SU-DHL-6 (cell line): ENCODE measurements at regions not wholly inside any gene's neighbourhood (a gene's known extent, or its start where the extent isn't known, plus 50 kb on each side); places are given as distances from the start of the nearest gene placed in this dataset.

Source experiments
- H2AFZ ChIP-seq: fragments of 200-600 bp; sonication (generic); 2 replicates; pipeline ENCODE4 v1.6.1; 2014; ENCODE audit warnings: low read depth, mild to moderate bottlenecking, moderate library complexity, mixed read lengths, antibody characterized with exemption, low read length; ENCODE audit not compliant: severe bottlenecking
- H3F3A ChIP-seq: fragments of 200-600 bp; shearing (Covaris generic); 2 replicates; pipeline ENCODE4 v1.6.0; 2016; ENCODE audit warnings: antibody characterized with exemption, mild to moderate bottlenecking; ENCODE audit not compliant: insufficient read depth
- H3K27ac ChIP-seq: fragments of 200-600 bp; sonication (generic); 2 replicates; pipeline ENCODE4 v1.5.1; 2016; ENCODE audit warnings: low read depth, mild to moderate bottlenecking, low read length, moderate library complexity, mixed read lengths
- H3K27me3 ChIP-seq: fragments of 200-600 bp; sonication (generic), shearing (Covaris generic); 2 replicates; pipeline ENCODE4 v1.6.0; 2014; ENCODE audit warnings: mild to moderate bottlenecking, low read length
- H3K36me3 ChIP-seq: fragments of 200-600 bp; sonication (generic); 2 replicates; pipeline ENCODE4 v1.6.1; 2014; ENCODE audit warnings: mild to moderate bottlenecking, low read length, mixed read lengths
- H3K4me2 ChIP-seq: fragments of 300-600, 200-600 bp; shearing (Covaris generic), sonication (generic); 2 replicates; pipeline ENCODE4 v1.6.0; 2014; ENCODE audit warnings: low read length, low read depth, mild to moderate bottlenecking; ENCODE audit not compliant: poor library complexity, severe bottlenecking
- H3K4me3 ChIP-seq: fragments of 200-600 bp; sonication (generic); 2 replicates; pipeline ENCODE4 v1.5.1; 2014; ENCODE audit warnings: antibody characterized with exemption, low read length, mild to moderate bottlenecking, mixed read lengths; ENCODE audit not compliant: insufficient read depth, poor library complexity, severe bottlenecking
- H3K79me2 ChIP-seq: fragments of 200-600 bp; sonication (generic); 2 replicates; pipeline ENCODE4 v1.6.1; 2014; ENCODE audit warnings: mild to moderate bottlenecking, low read length, moderate library complexity; ENCODE audit not compliant: insufficient read depth
- H3K9ac ChIP-seq: fragments of 200-600 bp; sonication (generic); 2 replicates; pipeline ENCODE4 v1.7.0; 2014; ENCODE audit warnings: mild to moderate bottlenecking, low read length
- H3K9me2 ChIP-seq: fragments of 200-600 bp; sonication (generic); replicated peaks from 2 replicates; pipeline ENCODE4 v1.6.1; 2014; ENCODE audit warnings: low read length; ENCODE audit not compliant: insufficient read depth
- H3K9me3 ChIP-seq: fragments of 200-600 bp; sonication (generic); 2 replicates; pipeline ENCODE4 v1.6.1; 2014; ENCODE audit warnings: low read length, mixed read lengths; ENCODE audit not compliant: insufficient read depth
- H4K20me1 ChIP-seq: fragments of 200-600 bp; sonication (generic); 2 replicates; pipeline ENCODE4 v1.6.1; 2014; ENCODE audit warnings: low read depth, mild to moderate bottlenecking, antibody characterized with exemption, low read length, moderate library complexity, mixed read lengths
- EZH2phosphoT487 ChIP-seq: fragments of 200-600 bp; sonication (generic), shearing (Covaris generic); conservative IDR thresholded peaks from 2 replicates; pipeline ENCODE4 v1.6.1; 2018; ENCODE audit warnings: mild to moderate bottlenecking, antibody characterized with exemption, low read length, moderate library complexity, mixed read lengths
- TF ChIP-seq, protein P1 (sequence below): fragments of 200-600 bp; sonication (generic); IDR thresholded peaks from one replicate; pipeline ENCODE4 v1.5.1; 2017; ENCODE audit warnings: antibody characterized with exemption, mild to moderate bottlenecking, low read length, moderate library complexity; ENCODE audit not compliant: insufficient read depth, poor library complexity, severe bottlenecking

DNA sequence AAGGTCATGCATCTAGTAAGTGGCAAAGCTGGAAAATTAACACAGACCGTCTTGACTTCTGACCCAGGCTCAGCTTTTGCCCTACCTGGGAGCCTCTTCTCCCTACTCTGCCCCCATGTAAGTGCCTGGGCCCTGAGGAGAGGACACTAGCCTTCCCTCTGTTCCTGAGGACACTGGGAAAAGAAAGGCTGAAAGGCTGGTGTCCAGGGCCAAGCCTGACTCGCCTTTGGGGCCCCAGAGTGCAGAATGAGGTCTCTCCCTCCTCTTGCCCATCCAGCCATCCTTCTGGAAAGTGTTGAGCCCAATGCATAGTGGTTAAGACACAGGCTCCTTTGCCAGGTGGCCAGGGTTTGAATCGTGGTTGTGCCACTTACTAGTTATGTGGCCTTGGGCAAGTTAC is 91.5 kb downstream of the PJA1 start:
- Histone ChIP-seq H3K4me2 (no peak overlapping the region), H3K36me3 (no peaks in the 10 kb centered on the region), H3K9me3 (no peaks in the 10 kb centered on the region), H3K27ac (no peak overlapping the region), H3K9me2 (no peaks in the 10 kb centered on the region), H3F3A (no peaks in the 10 kb centered on the region), H3K79me2 (no peaks in the 10 kb centered on the region), H3K27me3 (no peaks in the 10 kb centered on the region), H3K4me3 (no peak overlapping the region), H4K20me1 (no peaks in the 10 kb centered on the region), H2AFZ (no peak overlapping the region), H3K9ac (no peak overlapping the region)
- TF ChIP-seq, protein P1, sequence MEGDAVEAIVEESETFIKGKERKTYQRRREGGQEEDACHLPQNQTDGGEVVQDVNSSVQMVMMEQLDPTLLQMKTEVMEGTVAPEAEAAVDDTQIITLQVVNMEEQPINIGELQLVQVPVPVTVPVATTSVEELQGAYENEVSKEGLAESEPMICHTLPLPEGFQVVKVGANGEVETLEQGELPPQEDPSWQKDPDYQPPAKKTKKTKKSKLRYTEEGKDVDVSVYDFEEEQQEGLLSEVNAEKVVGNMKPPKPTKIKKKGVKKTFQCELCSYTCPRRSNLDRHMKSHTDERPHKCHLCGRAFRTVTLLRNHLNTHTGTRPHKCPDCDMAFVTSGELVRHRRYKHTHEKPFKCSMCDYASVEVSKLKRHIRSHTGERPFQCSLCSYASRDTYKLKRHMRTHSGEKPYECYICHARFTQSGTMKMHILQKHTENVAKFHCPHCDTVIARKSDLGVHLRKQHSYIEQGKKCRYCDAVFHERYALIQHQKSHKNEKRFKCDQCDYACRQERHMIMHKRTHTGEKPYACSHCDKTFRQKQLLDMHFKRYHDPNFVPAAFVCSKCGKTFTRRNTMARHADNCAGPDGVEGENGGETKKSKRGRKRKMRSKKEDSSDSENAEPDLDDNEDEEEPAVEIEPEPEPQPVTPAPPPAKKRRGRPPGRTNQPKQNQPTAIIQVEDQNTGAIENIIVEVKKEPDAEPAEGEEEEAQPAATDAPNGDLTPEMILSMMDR: no peak
- no peak for TF ChIP-seq EZH2phosphoT487

DNA sequence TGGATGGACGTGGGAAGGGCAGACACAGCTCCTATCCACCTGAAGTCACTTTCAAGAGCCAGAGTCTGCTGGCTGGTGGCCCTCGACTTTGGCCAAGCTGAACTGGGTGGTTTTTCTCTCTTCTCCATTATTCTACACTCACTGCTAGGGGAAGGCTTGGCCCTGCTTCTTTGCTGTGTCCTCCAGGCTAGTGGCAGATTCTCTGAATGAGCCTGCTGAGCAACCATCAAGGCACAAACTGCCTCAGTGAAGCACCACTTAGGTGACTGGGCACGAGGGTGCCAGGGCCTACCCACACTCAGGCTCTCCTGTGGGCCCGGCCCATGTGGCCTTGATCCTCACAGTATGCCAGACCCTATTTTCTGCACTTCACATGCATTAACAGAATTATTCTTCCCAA is 92.0 kb downstream of the PJA1 start:
- Histone ChIP-seq H3K9me3 (no peaks in the 10 kb centered on the region), H3K36me3 (no peaks in the 10 kb centered on the region), H3K4me2 (no peak overlapping the region), H3K4me3 (no peak overlapping the region), H3K27me3 (no peaks in the 10 kb centered on the region), H3K9ac (no peak overlapping the region), H3K27ac (no peak overlapping the region), H2AFZ (no peak overlapping the region), H3K79me2 (no peaks in the 10 kb centered on the region), H3F3A (no peaks in the 10 kb centered on the region), H4K20me1 (no peaks in the 10 kb centered on the region), H3K9me2 (no peaks in the 10 kb centered on the region)
- TF ChIP-seq EZH2phosphoT487: no peak
- TF ChIP-seq, protein P1: no peak

DNA sequence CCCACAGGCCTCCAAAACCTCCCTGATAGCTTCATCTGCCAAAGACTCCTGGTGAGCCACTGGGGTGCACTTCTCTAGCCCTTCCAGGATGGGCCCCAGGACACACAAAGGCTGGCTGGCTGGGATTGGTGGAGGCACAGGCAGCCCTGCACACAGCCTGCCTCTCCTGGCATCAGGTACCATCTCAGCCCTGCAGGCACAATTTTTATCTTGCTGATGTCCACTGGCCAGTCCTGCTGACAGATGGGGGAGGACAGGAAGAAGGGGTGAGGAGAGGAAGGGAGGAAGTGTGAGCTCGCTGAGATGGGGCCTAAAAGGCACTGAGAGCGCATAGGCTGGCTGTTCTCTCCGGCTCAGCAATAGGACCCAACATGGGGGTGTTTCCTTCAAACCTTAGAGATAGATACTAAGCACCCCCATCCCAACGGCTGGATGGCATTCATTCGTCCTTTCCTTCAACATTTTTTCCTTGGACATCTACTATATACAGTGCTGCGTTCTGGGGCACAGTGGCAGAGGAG is 92.7 kb downstream of the PJA1 start:
- Histone ChIP-seq H3K9me2 (no peaks in the 10 kb centered on the region), H3K9ac (no peak overlapping the region), H3K4me2 (no peak overlapping the region), H3K27me3 (no peaks in the 10 kb centered on the region), H3K27ac (no peak overlapping the region), H3K9me3 (no peaks in the 10 kb centered on the region), H3F3A (no peaks in the 10 kb centered on the region), H3K4me3 (no peak overlapping the region), H3K36me3 (no peaks in the 10 kb centered on the region), H3K79me2 (no peaks in the 10 kb centered on the region), H4K20me1 (no peaks in the 10 kb centered on the region), H2AFZ (no peak overlapping the region)
- no peak for TF ChIP-seq EZH2phosphoT487
- TF ChIP-seq, protein P1: no peak
